ENCODE measurements at regions not wholly inside any gene's neighbourhood (a gene's known extent, or its start where the extent isn't known, plus 50 kb on each side); places are given as distances from the start of the nearest gene placed in this dataset.
A peak's percentile ranks its signal among the peaks of the same experiment; 100 is the strongest.

- TF ChIP-seq TSHZ2 (CRISPR knock-in tag; IDR thresholded peaks at IDR 0.05), result peak; percentile 59; the same call in 1 of the 2 replicates
- peak; percentile 88 for TF ChIP-seq ZFP3 (CRISPR knock-in tag; IDR thresholded peaks at IDR 0.05)
Measured at GRCh38 chr6:27688014-27688586, 215.2 kb upstream of the ZNF184 start (continued).

GRCh38 chr6:27687154-27688013, 214.5 kb upstream of the ZNF184 start:
- TF ChIP-seq ZNF70 (CRISPR knock-in tag; IDR thresholded peaks at IDR 0.05) (no peak), TCF4 (CRISPR knock-in tag; IDR thresholded peaks at IDR 0.05; ENCODE audit: borderline replicate concordance) (no peak), POU6F1 (CRISPR knock-in tag; IDR thresholded peaks at IDR 0.05; ENCODE audit: borderline replicate concordance, low read depth) (no peak), ISL1 (CRISPR knock-in tag; IDR thresholded peaks at IDR 0.05) (no peak), ESRRG (CRISPR knock-in tag; IDR thresholded peaks at IDR 0.05) (no peak), PATZ1 (CRISPR knock-in tag; IDR thresholded peaks at IDR 0.05; ENCODE audit: borderline replicate concordance) (no peak), TSHZ2 (CRISPR knock-in tag; IDR thresholded peaks at IDR 0.05) (no peak), GLIS3 (CRISPR knock-in tag; IDR thresholded peaks at IDR 0.05) (no peak), SNAI2 (CRISPR knock-in tag; IDR thresholded peaks at IDR 0.05) (no peak), BACH2 (CRISPR knock-in tag; IDR thresholded peaks at IDR 0.05; ENCODE audit: borderline replicate concordance) (no peak), ZFP3 (CRISPR knock-in tag; IDR thresholded peaks at IDR 0.05) (no peak), CSRNP3 (CRISPR knock-in tag; IDR thresholded peaks at IDR 0.05) (no peak), ZFP30 (CRISPR knock-in tag; IDR thresholded peaks at IDR 0.05) (no peak), CREB5 (CRISPR knock-in tag; IDR thresholded peaks at IDR 0.05; ENCODE audit: low read depth) (no peak), CSDC2 (CRISPR knock-in tag; IDR thresholded peaks at IDR 0.05) (no peak), PPARA (CRISPR knock-in tag; IDR thresholded peaks at IDR 0.05; ENCODE audit: borderline replicate concordance) (no peak)
- ATAC-seq, result peak; percentile 84
